ENCODE measurements at regions not wholly inside any gene's neighbourhood (a gene's known extent, or its start where the extent isn't known, plus 50 kb on each side); places are given as distances from the start of the nearest gene placed in this dataset.

DNA sequence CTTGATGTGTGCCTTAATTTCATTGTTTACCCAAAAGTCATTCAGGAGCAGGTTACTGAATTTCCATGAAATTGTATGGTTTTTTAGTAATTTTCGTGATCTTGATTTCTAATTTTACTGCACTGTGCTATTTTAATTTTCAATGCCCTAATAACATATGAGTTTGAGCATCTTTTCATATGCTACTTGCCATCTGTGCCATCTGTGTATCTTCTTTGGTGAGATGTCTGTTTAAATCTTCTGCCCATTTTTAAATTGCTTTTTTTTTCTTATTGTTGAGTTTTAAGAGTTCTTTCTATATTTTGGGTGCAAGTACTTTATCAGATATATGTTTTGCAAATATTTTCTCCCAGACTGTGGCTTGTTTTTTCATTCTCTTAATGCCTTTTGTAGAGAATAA lies 165.9 kb downstream of the ST6GAL2 start:
- no peak for DNase-seq

DNA sequence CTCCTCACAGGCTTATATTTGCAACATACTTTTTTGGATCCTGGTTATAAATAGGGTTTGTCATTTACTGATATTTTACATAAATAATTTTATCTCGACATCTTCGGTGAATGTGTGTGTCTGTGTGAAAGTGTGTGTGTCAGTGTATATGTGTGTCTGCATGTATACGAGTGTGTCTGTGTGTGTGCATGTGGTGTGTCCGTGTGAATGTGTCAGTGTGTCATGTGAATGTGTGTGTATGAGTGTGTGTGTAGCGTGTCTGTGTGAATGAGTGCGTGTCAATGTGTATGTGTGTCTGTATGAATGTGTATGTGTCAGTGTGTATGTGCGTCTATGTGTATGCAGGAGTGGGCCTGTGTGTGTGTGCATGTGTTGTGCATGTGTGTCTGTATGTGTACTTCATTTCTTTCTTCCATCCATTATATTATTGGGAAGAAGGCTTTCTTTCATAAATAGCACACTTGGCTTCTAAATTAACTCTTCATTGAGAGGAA lies 161.6 kb downstream of the ST6GAL2 start:
- no peak for DNase-seq

DNA sequence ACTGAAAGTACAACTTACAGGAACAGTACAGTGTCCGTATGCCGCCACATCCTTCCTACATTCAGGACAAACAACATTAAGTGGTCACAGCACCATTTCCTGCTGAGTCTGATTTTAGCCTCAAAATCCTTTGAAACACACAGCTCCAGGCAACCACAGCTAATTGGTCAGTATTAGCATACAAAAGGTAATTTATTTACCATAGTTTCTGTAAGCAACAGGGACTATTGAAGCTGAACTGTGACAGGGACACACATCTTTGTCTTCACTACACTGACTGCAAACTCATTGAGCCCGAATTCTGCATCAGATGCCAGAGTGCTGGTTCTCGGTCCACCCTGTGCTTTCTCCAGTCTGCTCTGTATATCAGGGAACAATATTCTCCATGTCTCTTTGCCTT lies 151.8 kb downstream of the ST6GAL2 start:
- no peak for DNase-seq

DNA sequence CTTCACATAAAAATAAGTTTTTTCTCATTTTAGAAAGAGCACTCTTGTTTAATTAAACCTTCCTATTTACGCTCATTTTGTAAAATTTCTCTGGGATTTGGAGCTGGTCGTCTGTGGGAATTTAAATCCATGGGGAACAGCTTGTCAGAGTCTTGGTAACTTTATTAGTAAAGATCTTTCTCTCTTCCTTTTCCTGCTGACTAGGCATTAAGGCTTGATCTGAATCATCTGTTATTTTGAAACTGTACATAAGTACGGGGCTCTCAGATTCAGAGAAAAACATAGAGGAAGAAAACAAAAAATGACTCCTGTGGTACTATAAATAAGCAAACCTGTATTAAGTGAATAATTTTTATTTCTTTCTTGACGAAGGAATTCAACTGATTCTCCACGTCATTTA lies 150.2 kb downstream of the ST6GAL2 start:
- no peak for DNase-seq

DNA sequence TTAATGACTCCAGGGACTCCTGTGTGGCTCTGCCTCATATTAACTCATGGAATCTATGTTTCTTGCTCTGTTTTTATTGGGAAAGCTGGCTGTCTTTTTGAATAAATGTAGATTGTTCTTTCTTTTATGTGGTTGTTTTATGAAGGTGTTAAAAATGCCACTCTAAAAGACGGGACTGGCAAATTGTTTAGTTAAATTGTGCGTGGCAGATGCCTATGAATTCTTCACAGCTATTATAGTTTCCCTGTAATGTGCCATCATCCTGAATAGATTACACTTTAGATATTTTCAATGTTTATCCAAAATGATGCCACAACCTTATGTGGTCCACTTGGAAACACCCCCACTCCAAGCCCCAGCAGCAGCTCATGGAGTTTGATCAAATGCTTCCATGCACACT lies 149.7 kb downstream of the ST6GAL2 start:
- no peak for DNase-seq

DNA sequence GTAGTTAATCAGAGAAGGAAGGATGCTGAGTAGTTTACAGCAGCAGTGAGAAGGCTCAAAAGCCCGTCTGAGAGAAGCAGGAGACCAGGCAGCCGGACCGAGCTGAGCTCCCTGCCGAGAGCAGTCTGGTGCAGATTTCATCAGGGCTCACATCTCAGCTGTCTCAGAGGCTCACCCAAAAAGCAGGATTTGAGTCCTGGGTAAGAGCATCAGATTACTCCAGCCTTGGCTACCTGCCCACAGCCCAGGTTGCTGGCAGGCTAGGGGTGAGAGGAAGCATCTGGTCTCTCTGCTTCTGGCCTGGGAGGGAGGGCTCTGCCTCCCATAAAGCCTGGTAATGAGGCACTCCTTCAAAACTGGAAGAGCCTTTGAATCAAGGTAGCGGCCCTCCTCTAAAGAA lies 140.5 kb downstream of the ST6GAL2 start:
- DNase-seq = no peak

DNA sequence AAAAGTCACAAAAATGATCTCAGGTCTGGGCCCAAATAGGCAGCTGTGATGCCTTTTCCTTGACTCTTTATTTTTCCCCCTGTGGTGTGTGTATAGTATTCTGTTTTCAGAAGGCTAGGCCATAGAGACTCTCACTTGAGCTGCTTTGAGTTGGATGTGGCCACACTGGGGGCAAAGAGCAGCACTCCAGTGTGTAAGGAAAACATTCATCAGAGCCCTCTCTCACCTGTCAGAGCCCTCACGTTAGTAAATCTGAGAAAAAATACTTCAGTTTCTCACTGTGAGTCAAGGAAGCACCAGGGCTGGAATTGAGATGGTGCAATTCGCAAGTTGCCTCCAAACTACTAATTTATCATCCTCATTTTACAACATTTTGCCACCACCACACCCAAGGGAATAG lies 136.1 kb downstream of the ST6GAL2 start:
- no peak for DNase-seq

All from activated CD4-positive, alpha-beta T cell treated with anti-CD3 and anti-CD28 coated beads, Interleukin-10, Interleukin-2, amounts not matched to agents 100 ng/mL and 50 ng/mL, durations not matched to agents 16 hours and 8 hours (primary cell).